ENCODE measurements at regions not wholly inside any gene's neighbourhood (a gene's known extent, or its start where the extent isn't known, plus 50 kb on each side); places are given as distances from the start of the nearest gene placed in this dataset.

DNA sequence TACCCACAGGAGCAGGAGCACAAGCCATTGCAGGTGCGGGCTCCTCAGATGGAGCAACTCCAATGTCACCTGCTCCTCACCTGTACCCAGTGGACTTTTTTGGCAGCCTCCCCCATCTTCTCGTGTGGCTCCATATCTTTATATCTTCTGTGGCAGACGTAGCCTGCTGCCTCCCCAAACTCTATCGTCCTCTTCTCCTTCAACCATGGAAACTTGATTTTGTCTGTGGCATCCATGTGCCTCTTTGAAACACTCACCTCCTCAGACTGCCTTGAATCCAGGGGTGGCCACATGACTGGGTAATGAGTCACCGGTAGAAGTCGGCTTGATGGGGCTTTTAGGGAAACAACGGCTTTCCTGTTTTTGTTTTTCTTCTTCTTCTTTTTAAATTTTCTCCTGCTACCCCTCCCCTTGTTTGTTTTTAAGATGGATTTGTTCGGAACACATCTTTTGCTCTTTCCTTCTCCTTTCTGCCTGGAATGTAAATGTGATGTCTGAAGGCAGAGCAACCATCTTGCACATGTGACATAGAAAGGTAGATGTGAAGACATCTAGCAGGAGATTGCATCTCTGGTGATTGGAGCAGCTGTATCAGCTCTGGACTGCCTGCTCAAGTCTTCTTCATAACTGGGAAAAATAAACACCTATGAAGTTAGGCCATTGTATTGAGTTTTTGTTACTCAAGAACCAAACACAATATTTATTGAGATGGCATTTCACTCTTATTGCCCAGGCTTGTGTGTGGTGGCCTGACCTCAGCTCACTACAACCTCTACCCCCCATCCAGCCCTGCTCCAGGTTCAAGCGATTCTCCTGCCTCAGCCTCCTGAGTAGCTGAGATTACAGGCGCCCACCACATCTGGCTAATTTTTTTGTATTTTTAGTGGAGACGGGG lies 69.9 kb upstream of the DDR1 start:
- TF ChIP-seq, protein P1, sequence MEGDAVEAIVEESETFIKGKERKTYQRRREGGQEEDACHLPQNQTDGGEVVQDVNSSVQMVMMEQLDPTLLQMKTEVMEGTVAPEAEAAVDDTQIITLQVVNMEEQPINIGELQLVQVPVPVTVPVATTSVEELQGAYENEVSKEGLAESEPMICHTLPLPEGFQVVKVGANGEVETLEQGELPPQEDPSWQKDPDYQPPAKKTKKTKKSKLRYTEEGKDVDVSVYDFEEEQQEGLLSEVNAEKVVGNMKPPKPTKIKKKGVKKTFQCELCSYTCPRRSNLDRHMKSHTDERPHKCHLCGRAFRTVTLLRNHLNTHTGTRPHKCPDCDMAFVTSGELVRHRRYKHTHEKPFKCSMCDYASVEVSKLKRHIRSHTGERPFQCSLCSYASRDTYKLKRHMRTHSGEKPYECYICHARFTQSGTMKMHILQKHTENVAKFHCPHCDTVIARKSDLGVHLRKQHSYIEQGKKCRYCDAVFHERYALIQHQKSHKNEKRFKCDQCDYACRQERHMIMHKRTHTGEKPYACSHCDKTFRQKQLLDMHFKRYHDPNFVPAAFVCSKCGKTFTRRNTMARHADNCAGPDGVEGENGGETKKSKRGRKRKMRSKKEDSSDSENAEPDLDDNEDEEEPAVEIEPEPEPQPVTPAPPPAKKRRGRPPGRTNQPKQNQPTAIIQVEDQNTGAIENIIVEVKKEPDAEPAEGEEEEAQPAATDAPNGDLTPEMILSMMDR (conservative IDR thresholded peaks at IDR 0.05; ENCODE audit: low read length): no peak
- TF ChIP-seq EZH2phosphoT487 (IDR thresholded peaks at IDR 0.05; ENCODE audit: borderline replicate concordance): no peak
